ENCODE measurements at regions not wholly inside any gene's neighbourhood (a gene's known extent, or its start where the extent isn't known, plus 50 kb on each side); places are given as distances from the start of the nearest gene placed in this dataset.
A peak's percentile ranks its signal among the peaks of the same experiment; 100 is the strongest.

- Histone ChIP-seq H3K4me3 (no peak overlapping the region), H3K27ac (no peak overlapping the region)
- TF ChIP-seq CTCF (IDR thresholded peaks at IDR 0.05) = no peak
- DNase-seq (ENCODE audit: low spot score) = peak; percentile 66
These were observed 142.7 kb downstream of the FOXD2 start for GRCh38 chr1:47580451-47580995.

- Histone ChIP-seq H3K4me3 (no peak overlapping the region), H3K27ac (no peak overlapping the region)
- DNase-seq (ENCODE audit: low spot score) = peak; percentile 64
- TF ChIP-seq CTCF (IDR thresholded peaks at IDR 0.05) = no peak
These were observed 145.2 kb downstream of the FOXD2 start for GRCh38 chr1:47582891-47583608.

- no peak for TF ChIP-seq CTCF (IDR thresholded peaks at IDR 0.05)
- H3K4me3 ChIP-seq = no peak overlapping the region
- DNase-seq (ENCODE audit: low spot score) = peak; percentile 69
- H3K27ac ChIP-seq = peak overlapping the region in 1 of 2 donors; percentile 51
These were observed 146.4 kb downstream of the FOXD2 start for GRCh38 chr1:47584249-47584648.

- TF ChIP-seq CTCF (IDR thresholded peaks at IDR 0.05) = no peak
- no peak for DNase-seq (ENCODE audit: low spot score)
- Histone ChIP-seq H3K27ac (no peak overlapping the region), H3K4me3 (no peak overlapping the region)
These were observed 147.5 kb downstream of the FOXD2 start for GRCh38 chr1:47585141-47585902.

- no peak for TF ChIP-seq CTCF (IDR thresholded peaks at IDR 0.05)
- no peak for DNase-seq (ENCODE audit: low spot score)
- Histone ChIP-seq H3K27ac (no peak overlapping the region), H3K4me3 (no peak overlapping the region)
These were observed 150.2 kb downstream of the FOXD2 start for GRCh38 chr1:47587891-47588582.

- H3K4me3 ChIP-seq = no peak overlapping the region
- no peak for DNase-seq (ENCODE audit: low spot score)
- no peak for TF ChIP-seq CTCF (IDR thresholded peaks at IDR 0.05)
These were observed 152.8 kb downstream of the FOXD2 start for GRCh38 chr1:47590523-47591225.

More at GRCh38 chr1:47590523-47591225, 152.8 kb downstream of the FOXD2 start:
- no peak overlapping the region for H3K27ac ChIP-seq

Measured in coronary artery (tissue), 2 donors.